CD14-positive monocyte (primary cell): ENCODE measurements at regions not wholly inside any gene's neighbourhood (a gene's known extent, or its start where the extent isn't known, plus 50 kb on each side); places are given as distances from the start of the nearest gene placed in this dataset.
"Not testable (repeated sequence)": the region's sequence is repeated elsewhere in the genome, so short reads cannot be mapped to it uniquely, and the experiment has no call there.

ENCODE experiments used
- DNase-seq, 3 donors: peaks; one replicate each; pipeline ENCODE4 v3.0.0-alpha.2; 2011 to 2022
- H2AFZ ChIP-seq: 2 replicates; pipeline ENCODE4 v1.6.0; 2012; ENCODE audit warnings: mild to moderate bottlenecking, low read depth, low read length, inconsistent platforms; ENCODE audit not compliant: insufficient read depth, poor library complexity, severe bottlenecking
- H3K27ac ChIP-seq, 2 donors: 1 replicate in 1 of 2; 2 replicates in 1 of 2; pipeline ENCODE4 v1.5.1; 2012 to 2013; ENCODE audit warnings: low read length in 2 of 2, control low read depth in 1 of 2, inconsistent platforms in 1 of 2, low read depth in 1 of 2, mild to moderate bottlenecking in 1 of 2
- H3K27me3 ChIP-seq, 2 donors: one replicate each; pipeline versions ENCODE4 v1.6.0 to v1.6.1; 2011 to 2013; ENCODE audit warnings: low read length in 2 of 2; ENCODE audit not compliant: control insufficient read depth in 2 of 2, insufficient read depth in 2 of 2
- H3K36me3 ChIP-seq, 2 donors: replicated peaks in 1 of 2; 1 replicate in 1 of 2; 2 replicates in 1 of 2; pipeline versions ENCODE4 v1.5.1 to v1.6.1; 2012 to 2013; ENCODE audit warnings: low read length in 2 of 2, control low read depth in 1 of 2, inconsistent platforms in 1 of 2, mild to moderate bottlenecking in 1 of 2; ENCODE audit not compliant: insufficient read depth in 2 of 2, control insufficient read depth in 1 of 2
- H3K4me1 ChIP-seq, 2 donors: 1 replicate in 1 of 2; 2 replicates in 1 of 2; pipeline versions ENCODE4 v1.5.1 to v1.6.1; 2012 to 2013; ENCODE audit warnings: low read length in 2 of 2, control low read depth in 1 of 2, inconsistent platforms in 1 of 2, mild to moderate bottlenecking in 1 of 2, moderate library complexity in 1 of 2; ENCODE audit not compliant: insufficient read depth in 2 of 2, control insufficient read depth in 1 of 2
- H3K4me2 ChIP-seq: replicated peaks from 2 replicates; pipeline ENCODE3; 2012; ENCODE audit warnings: low read length, moderate library complexity, mild to moderate bottlenecking; ENCODE audit not compliant: poor library complexity, severe bottlenecking; ENCODE audit errors: extremely low read depth
- H3K4me3 ChIP-seq, 3 experiments: fragments of 200-600 bp in 1 of 3; sonication (generic) in 1 of 3; replicated peaks in 1 of 3; 1 replicate in 2 of 3; 2 replicates in 1 of 3; pipeline ENCODE4 v1.5.1; 2011 to 2013; ENCODE audit warnings: low read length in 3 of 3, mild to moderate bottlenecking in 3 of 3, control low read depth in 2 of 3, low read depth in 2 of 3, inconsistent platforms in 1 of 3, moderate library complexity in 1 of 3
- H3K79me2 ChIP-seq: 2 replicates; pipeline ENCODE4 v1.6.0; 2012; ENCODE audit warnings: mild to moderate bottlenecking, control low read depth, inconsistent platforms, low read length, moderate library complexity; ENCODE audit not compliant: insufficient read depth
- H3K9ac ChIP-seq: 2 replicates; pipeline ENCODE4 v1.6.0; 2017; ENCODE audit warnings: low read length, mild to moderate bottlenecking; ENCODE audit not compliant: insufficient read depth, poor library complexity, severe bottlenecking
- H3K9me3 ChIP-seq, 2 donors: replicated peaks in 1 of 2; 1 replicate in 1 of 2; 2 replicates in 1 of 2; pipeline versions ENCODE4 v1.5.1 to v1.6.1; 2012 to 2013; ENCODE audit warnings: low read length in 2 of 2, control low read depth in 1 of 2; ENCODE audit not compliant: control insufficient read depth in 1 of 2, insufficient read depth in 1 of 2
- H4K20me1 ChIP-seq: 2 replicates; pipeline ENCODE4 v1.6.0; 2012; ENCODE audit warnings: mild to moderate bottlenecking, low read length, control low read depth, moderate library complexity; ENCODE audit not compliant: insufficient read depth
- H3K27ac Mint-ChIP-seq, 7 donors: one replicate each; pipeline ENCODE4 v1.8.0; 2020; ENCODE audit warnings: mild to moderate bottlenecking in 7 of 7, mixed read lengths in 7 of 7, moderate library complexity in 6 of 7, inconsistent platforms in 2 of 7
- H3K27me3 Mint-ChIP-seq, 3 donors: one replicate each; pipeline ENCODE4 v1.8.0; 2021 to 2022; ENCODE audit warnings: low read depth in 3 of 3, mild to moderate bottlenecking in 3 of 3, mixed read lengths in 3 of 3, moderate library complexity in 3 of 3, inconsistent platforms in 1 of 3
- H3K36me3 Mint-ChIP-seq, 2 donors: one replicate each; pipeline ENCODE4 v1.8.0; 2020; ENCODE audit warnings: mixed read lengths in 2 of 2, inconsistent platforms in 1 of 2, mild to moderate bottlenecking in 1 of 2
- H3K4me1 Mint-ChIP-seq: one replicate; pipeline ENCODE4 v1.8.0; 2020; ENCODE audit warnings: mild to moderate bottlenecking, mixed read lengths
- H3K4me3 Mint-ChIP-seq, 2 donors: one replicate each; pipeline ENCODE4 v1.8.0; 2020; ENCODE audit warnings: mild to moderate bottlenecking in 2 of 2, mixed read lengths in 2 of 2, moderate library complexity in 1 of 2
- H3K9me3 Mint-ChIP-seq, 7 donors: one replicate each; pipeline ENCODE4 v1.8.0; 2020 to 2022; ENCODE audit warnings: mixed read lengths in 7 of 7, mild to moderate bottlenecking in 6 of 7, moderate library complexity in 6 of 7, inconsistent platforms in 2 of 7
- WGBS: methylation state at CpG from one replicate; pipeline ENCODE4 v1.1.5; 2013; ENCODE audit warnings: missing lambda C conversion rate; ENCODE audit not compliant: insufficient coverage; 5-methylcytosine and 5-hydroxymethylcytosine counted together
- intact Hi-C, 2 donors: fragments of 100-400 bp; cut with micrococcal nuclease; formaldehyde crosslinking; loops; one replicate each; pipeline versions ENCODE4 v1.15.0 to v1.15.1; 2023
- TF ChIP-seq, protein P1 (sequence below): fragments of 200-600 bp; IDR thresholded peaks from one replicate; pipeline ENCODE4 v1.8.0; 2022; ENCODE audit warnings: antibody characterized with exemption, mild to moderate bottlenecking

DNA sequence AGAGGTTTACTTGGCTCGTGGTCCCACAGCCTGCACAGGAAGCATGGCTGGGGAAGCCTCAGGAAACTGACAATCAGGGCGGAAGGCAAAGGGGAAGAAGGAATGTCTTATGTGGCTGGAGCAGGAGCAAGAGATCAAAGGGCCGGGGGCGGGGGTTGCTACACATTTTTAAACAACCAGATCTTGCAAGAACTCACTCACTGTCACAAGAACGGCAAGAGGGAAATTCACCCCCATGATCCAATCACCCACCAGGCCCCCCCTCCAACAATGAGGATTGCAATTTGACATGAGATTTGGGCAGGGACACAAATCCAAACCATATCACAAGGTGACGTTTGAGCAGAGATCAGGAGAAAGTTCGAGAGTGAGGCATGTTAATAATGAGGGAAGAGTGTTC lies 163.7 kb upstream of the RPH3A start:
- Histone ChIP-seq H2AFZ (no peak overlapping the region), H3K36me3 (no peaks in the 10 kb centered on the region), H3K9me3 (no peaks in the 10 kb centered on the region), H3K27ac (no peak overlapping the region), H3K9ac (no peak overlapping the region), H3K4me2 (no peak overlapping the region), H3K4me1 (no peaks in the 10 kb centered on the region), H3K4me3 (no peak overlapping the region), H3K27me3 (no peaks in the 10 kb centered on the region), H4K20me1 (no peaks in the 10 kb centered on the region), H3K79me2 (no peaks in the 10 kb centered on the region)
- Mint-ChIP-seq H3K36me3 (no peaks in the 10 kb centered on the region), H3K4me3 (no peak overlapping the region), H3K27ac (no peak overlapping the region), H3K4me1 (peaks cover 6% of the 10 kb centered on the region), H3K9me3 (peaks cover 0 to 8% (median 2%) of the 10 kb centered on the region in 7 donors), H3K27me3 (peaks cover 3 to 8% (median 7%) of the 10 kb centered on the region in 3 donors)
- 100% methylated on average over 1 of the region's 7 CpGs for WGBS
- DNase-seq: no peak
- TF ChIP-seq, protein P1, sequence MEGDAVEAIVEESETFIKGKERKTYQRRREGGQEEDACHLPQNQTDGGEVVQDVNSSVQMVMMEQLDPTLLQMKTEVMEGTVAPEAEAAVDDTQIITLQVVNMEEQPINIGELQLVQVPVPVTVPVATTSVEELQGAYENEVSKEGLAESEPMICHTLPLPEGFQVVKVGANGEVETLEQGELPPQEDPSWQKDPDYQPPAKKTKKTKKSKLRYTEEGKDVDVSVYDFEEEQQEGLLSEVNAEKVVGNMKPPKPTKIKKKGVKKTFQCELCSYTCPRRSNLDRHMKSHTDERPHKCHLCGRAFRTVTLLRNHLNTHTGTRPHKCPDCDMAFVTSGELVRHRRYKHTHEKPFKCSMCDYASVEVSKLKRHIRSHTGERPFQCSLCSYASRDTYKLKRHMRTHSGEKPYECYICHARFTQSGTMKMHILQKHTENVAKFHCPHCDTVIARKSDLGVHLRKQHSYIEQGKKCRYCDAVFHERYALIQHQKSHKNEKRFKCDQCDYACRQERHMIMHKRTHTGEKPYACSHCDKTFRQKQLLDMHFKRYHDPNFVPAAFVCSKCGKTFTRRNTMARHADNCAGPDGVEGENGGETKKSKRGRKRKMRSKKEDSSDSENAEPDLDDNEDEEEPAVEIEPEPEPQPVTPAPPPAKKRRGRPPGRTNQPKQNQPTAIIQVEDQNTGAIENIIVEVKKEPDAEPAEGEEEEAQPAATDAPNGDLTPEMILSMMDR: no peak
- intact Hi-C loops: no loop called here

DNA sequence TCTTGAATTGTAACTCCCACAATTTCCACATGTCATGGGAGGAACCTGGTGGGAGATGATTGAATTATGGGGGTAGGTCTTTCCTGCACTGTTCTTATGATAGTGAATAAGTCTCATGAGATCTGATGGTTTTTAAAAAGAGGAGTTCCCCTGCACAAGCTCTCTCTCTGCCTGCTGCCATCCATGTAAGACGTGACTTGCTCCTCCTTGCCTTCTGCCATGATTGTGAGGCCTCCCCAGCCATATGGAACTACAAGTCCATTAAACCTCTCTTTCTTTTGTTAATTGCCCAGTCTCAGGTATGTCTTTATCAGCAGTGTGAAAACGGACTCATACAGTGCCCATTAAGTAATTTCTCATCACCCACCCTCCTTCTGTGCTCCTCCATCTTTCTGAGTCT lies 159.6 kb upstream of the RPH3A start:
- intact Hi-C loops, H3K4me1 ChIP-seq, H2AFZ ChIP-seq, H3K27me3 ChIP-seq, H3K4me3 Mint-ChIP-seq, H3K27ac ChIP-seq, H3K9me3 Mint-ChIP-seq, H3K36me3 Mint-ChIP-seq, H3K9ac ChIP-seq, H3K79me2 ChIP-seq, H3K36me3 ChIP-seq, DNase-seq, H3K27ac Mint-ChIP-seq, H4K20me1 ChIP-seq, H3K4me3 ChIP-seq, H3K9me3 ChIP-seq, H3K4me1 Mint-ChIP-seq, H3K4me2 ChIP-seq: not testable (repeated sequence)
- WGBS: 100% methylated on average over 2 of the region's 2 CpGs
- peaks cover 5 to 12% (median 8%) of the 10 kb centered on the region in 3 donors for H3K27me3 Mint-ChIP-seq
